HG02885 (cell line): ENCODE measurements at regions not wholly inside any gene's neighbourhood (a gene's known extent, or its start where the extent isn't known, plus 50 kb on each side); places are given as distances from the start of the nearest gene placed in this dataset.

Experiments used
- ATAC-seq: cut with Tn5 transposase; IDR thresholded peaks from one replicate; pipeline ENCODE4 v1.9.1; 2021; ENCODE audit warnings: mild to moderate bottlenecking; ENCODE audit not compliant: unreplicated experiment, poor library complexity

DNA sequence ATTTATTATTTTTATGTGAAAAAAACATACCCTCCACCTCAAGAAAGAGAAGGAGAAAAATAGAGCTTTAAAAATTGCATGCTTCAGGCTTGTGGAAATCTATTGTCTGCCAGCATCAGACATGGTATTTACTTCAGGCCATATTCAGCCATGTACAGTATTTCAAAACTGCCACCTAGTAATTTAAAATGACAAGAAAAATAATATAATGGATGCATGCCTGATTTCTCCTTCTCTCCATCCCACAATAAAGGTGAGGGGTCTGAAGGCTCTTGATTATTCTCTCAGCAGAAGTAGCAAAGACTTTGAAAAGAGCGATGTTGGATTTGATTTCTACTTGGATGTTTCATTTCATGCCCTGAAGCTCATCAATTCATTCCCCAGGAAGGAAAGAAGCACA lies 250.7 kb downstream of the TBC1D4 start:
- ATAC-seq: no peak

DNA sequence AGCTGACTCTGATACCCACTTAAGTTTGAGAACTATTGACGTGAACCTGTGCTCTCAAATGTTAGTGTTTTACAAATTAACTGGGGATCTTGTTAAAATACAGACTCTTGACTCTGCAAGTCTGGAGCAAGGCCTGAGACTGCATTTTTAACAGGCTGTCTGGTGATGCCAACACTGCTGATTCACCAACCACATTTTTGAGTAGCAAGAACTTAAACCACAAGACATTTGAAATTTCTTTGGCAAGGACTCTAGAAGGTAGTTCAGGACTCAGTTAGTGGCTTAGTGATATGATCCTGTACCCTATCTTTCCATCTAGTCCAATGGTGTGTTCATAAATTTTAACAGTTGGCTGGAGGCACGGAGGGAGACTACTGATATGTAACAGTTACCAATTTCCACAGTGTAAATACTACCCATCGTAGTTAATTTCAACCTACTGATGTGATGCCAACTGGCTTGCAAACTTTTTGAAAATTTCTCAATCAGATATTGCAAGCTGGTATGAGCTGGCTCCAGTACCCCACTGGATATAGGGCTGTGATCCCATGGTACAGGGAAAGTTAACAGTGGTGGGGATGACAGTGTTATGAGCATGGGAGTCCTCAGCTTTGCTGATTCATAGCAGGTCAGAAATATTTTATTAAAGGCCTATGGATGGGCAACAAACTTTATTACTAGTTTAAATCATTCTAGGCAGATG lies 255.1 kb downstream of the TBC1D4 start:
- no peak for ATAC-seq

DNA sequence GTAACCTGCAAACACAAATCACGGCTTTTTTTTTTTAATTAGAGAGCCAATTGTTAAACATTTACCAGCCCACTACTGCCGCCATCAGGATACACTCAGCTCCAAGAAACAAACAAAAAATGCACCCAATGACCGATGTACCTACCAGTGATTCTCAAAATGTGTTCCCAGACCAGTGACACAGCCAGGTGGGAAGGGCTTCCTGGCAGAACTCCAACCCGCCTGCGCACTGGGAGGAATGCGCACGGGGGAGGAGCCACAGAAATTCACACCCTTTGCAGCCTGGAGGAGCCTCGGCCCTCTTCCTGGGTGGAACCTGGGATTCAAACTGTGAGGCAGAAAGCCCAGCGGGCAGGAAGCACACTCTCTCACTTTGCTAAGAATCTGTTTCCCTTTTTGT lies 255.9 kb downstream of the TBC1D4 start:
- ATAC-seq: no peak

DNA sequence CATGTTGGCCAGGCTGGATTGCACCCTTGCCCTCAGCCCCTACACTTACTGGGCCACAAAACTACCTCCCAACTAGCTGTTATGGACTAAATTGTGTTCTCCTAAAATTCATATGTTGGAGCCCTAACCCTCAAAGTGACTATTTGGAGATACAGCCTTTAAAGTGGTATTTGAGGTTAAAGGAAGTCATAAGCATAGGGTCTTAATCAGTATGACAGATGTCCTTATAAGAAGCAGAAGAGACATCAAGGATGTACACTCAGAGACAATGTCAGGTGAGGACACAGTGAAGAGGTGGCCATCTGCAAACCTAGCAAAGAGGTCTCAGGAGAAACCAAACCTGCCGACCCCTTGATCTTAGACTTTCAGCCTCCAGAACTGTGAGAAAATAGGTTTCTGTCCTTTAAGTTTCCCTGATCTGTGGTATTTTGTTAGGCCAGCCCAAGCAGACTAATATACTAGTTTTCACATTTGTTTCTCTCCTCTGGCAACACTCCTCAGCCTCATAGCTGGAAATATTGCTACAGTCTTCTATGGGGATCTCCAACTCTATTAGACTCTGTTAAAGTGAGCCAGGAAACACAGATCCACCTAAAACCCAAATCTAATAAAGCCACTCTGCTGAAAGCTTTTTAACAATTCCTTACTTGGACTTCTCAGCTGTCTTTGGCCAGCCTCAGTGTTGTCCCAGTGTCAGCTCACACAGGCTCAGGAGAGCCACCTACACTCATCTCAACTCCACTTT lies 256.5 kb downstream of the TBC1D4 start:
- ATAC-seq: no peak

DNA sequence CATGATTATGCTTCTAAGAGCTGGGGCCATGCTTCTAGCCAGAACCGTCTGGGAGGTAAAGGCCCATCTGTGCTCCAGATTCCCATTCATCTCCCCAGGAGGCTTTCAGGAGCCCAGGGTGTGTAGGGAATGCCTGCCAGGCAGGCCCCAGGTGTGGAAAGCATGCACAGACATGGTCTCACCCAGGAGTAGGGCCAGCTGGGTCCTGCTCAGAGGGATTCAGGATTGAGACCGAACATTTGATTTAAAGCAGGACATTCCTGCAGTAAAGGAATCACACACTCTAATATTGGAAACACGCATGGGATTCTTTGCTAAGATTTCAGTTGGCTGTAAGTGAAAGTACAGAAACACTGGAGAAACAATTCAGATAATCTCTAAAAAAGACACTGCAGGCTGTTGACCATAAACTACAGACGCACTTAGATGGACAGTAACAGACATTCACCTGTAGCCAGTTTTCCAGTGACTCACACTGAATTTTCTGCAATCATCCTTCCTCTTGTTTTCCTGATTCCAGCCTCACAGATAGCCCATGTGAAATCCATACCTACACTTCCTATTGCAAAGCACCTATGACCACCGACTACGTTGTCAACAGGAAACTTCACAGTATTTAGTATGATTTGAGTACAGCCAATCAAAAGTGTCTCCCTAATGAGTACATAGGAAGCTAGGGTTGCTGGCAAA lies 257.8 kb downstream of the TBC1D4 start:
- ATAC-seq: no peak

DNA sequence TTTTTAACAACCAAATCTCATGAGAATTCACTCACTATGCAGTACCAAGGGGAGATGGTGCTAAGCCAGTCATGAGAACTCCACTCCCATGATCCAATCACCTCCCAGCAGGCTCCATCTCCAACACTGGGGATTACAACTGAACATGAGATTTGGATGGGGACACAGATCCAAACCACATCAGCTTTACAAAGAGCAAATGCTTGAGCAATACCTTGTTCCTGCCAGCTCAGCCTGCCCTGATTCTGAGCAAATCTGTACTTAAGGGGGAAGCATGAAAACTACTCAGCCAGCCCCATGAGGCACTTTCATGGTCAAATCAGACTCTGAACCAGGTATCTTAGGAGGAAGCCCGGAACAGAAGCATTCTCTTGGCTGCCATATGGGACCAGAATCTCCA lies 259.9 kb downstream of the TBC1D4 start:
- ATAC-seq: no peak

DNA sequence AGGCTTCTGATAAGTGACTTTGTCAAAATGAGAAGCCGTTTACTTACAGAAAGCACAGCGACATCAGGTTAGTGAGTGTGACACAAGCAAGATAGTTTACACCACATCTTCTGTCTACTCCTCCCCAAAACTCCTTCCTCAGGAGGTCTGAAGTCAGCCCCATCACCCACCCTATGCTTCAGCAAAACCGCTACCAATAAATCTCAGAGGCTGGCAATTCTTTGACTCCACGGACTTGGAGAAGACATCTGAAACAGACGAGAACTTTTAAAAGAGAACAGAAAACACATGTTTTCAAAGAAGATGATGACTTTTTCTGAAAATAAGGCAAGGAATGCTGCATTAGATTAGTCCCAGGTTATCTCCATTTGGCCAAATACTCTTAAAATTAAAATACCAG lies 261.1 kb downstream of the TBC1D4 start:
- no peak for ATAC-seq

DNA sequence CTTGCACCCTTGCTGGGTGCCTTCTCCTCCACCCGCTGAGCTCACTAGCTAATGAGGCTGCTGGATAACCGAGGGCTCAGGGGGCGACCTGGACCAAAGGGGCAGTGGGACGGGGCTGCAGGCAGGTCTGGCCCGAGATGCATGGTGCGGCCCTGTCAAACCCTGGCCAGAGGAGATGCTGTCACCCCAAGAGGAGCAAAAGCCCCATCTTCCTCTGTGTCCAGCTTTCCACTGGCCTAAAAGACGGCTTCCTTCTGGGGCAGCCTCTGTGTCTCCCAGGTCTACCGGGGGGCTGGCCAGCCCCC lies 261.8 kb downstream of the TBC1D4 start:
- no peak for ATAC-seq

DNA sequence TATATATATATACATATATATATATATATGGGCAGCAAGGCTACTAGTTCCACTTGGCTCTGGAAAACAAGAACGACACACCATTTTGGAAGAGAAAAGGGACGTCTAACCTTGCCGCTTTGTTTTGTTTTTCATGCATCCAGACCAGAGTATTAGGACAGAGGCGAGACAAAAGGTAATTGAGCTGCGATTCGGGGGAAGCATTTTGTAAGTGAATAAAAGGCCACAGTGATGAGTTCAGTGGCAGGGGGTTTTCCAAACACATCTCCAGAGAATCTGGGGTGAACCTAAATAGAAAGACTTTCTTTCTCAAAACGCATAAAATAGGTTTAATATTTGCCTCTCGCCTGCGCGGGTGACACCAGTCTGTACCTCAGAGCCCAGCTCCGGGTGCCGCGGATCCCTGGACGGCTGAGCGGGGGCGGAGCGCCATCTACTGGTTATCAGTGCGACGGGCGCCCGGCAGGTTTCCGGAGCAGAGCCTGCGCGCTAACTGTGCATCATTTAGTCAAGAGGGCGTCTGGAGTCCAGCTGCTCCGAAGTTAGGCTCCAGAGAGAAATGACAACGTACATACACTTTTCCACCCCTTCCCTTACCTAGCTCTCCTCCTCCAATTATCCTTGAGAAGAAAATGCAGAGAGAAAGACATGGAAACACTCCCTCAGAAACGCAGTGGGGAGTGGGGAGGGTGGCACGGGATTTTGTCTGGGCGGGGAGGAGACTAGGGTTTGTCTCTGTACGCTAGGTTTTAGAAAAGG lies 262.3 kb downstream of the TBC1D4 start:
- peak; percentile 96 for ATAC-seq

DNA sequence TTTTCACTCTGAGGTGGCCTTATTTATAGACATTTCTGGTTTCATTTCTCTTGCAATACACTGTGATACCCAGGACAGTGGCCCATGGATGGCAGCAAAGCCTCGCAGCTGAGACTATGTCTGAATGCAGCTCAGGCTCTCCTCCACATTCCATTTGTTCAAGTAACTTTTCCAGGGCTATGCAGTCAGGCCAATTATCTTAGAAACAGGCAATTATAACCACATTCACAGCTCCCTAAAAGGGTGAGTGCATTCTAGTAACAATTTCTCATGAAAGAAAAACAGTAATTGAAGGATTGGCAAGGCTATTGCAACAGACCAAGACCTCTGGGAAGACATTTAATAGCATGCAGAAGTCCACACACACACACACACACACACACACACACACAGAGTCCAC lies 264.0 kb downstream of the TBC1D4 start:
- ATAC-seq: no peak

DNA sequence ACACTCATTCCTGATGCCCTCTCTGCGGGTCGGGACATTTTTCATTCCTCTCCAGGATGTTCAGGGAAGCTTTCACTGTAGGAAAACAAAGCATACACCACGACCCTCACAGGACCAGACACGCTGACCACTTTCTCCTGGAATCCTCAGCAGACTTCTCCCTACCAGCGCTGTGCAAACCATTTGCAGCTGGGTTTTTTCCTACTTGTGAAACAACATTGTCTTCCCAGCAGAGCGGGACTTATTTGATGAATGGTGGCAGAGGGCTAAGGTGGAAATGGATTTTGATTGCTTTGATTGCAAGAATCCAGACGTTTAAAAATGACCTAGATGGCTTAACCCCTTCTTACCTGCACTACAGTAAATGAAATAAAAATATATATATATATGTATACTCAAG lies 265.9 kb downstream of the TBC1D4 start:
- no peak for ATAC-seq

DNA sequence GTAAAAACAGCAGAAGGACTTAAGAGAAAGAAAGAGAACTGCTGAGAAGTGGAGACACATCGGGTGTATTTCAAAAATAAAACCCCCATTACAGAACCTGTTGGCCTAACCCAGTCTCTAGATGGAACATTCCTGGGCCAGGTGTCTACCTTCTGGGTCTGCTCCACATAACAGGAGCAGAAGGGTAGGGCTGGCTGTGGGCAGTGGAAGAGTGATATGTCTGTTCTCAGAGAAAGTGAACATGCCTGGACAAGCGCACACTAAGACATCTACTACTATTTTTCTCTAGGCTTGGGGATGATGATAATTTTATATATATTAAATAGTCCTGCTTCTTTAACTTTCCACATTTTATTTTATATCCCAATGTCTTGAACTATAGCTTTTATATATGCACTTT lies 267.1 kb downstream of the TBC1D4 start:
- ATAC-seq: no peak

DNA sequence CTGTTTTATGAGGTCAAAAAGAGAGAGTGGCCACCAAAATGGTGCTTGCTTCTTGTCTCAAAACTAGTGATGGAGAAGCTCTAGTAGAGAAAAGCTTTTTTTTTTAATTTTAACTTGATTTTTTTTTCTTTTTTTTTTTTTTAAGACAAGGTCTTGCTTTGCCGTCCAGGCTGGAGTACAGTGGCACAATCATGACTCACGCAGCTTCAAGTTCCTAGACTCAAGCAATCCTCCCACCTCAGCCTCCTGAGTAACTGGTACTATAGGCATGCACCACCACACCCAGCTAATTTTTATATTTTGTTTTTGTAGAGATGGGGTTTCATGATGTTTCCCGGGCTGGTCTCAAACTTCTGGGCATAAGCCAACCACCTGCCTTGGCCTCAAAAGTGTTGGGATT lies 279.0 kb downstream of the TBC1D4 start:
- no peak for ATAC-seq

DNA sequence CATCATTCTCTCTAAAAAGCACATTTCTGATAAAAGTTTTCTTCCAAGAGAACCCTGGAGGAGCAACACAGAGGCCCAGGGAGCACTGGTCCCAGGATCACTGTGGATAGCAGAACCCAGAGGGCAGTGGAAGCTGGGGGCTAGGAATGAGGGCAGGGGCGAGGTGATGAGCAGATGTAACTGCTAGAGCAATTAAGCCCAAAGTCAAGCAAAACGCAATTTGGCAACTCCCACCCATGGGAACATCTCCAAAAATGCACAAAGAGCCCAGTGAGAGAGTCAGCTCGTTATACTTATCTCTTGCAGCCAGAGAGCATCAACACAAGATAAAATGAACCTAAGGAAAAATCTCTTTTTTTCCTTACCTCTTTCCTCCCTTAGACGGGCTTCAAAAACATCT lies 284.2 kb downstream of the TBC1D4 start:
- no peak for ATAC-seq

DNA sequence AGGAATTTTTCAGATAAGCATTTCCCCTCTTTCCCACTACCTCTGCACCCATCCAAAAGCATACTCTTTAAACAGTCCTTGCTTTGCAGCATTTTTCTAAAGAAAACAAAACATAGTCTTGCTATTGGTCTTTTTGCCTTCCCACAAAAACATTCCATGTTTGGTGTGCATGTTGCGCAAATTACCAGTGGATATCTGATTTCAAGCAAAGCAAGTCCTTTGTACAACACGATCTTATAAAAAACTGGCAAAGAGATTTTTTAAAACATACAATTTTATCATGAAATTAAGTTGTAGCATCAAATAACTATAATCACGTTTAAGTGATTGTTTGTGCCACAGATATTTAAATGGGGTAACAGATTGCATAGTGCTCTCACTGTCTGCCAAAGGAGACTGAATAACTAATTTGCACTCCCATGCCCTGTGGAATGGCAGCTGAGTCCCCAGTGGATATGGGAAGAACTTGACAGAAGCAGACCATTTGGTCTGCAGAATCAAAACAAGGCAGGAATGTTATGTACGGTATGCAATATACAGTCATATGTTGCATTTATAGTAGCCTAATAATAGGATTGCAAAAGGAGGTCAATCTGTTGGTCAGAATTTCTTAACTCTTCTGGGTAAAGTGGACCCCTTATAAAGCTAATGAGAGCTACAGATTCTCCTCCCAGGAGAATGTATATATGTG lies 285.7 kb downstream of the TBC1D4 start:
- ATAC-seq: no peak

DNA sequence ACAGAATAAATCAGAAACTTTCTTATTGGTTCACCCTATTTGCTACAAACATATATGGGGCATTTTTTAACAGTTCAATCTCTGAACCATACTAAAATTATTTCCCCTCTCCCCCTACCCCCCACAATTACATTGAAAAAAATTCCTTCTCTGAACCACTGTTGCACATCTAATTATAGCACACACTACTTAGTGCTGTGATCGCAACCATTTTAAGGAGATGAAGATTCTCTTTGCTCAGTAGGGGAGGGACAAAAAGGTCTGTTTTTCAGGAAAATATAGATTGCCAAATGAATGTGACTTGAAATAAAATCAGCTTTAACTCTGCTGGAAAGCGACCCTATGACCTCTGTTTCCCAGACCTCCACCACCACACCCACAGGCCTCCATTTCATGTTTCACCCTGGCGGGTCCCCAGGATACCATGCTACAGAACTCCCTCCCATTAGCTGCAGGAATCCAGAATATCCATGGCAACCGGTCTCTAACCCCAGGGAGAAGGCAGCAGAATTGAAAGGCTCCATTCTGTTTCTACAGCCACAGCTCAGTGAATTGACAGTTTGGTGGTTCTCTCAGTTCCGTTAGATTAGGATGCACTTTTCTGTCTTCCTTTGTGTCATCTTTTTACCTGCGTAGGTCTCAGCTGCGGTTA lies 286.3 kb downstream of the TBC1D4 start:
- no peak for ATAC-seq

DNA sequence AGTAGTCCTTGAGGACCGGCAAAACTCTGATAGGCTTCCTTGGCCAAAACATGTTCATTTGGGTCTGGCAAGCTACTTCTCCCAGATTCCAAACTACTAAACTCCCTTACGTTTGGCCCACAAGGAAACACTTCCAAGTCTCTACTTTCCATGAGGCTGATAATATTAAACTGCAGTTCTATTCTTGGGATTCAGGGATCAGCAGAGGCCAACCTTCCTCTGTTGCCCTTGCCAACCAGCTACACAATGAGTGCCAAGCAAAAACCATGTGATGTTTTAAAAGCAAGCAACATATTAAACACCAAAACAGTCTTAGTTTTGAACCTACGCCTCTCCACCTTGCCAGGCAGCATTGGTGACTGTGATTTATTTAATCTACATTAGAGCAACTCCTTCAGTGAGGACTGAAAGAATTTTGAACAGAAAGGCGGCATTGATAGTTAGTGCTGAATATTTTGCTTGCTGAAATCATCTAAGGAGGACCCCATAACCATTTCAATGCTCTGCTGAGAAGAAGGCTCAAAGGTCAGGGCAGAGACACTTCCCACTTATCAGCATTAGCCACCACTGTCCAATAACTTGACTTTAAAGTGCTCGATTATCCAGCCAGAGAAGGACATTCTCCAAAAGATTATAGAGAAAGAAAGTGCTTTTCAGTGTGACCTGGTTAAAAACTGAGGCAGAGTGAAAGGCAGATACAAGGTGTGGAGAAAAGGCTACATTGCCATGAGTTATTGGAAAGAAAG lies 287.1 kb downstream of the TBC1D4 start:
- ATAC-seq: no peak

DNA sequence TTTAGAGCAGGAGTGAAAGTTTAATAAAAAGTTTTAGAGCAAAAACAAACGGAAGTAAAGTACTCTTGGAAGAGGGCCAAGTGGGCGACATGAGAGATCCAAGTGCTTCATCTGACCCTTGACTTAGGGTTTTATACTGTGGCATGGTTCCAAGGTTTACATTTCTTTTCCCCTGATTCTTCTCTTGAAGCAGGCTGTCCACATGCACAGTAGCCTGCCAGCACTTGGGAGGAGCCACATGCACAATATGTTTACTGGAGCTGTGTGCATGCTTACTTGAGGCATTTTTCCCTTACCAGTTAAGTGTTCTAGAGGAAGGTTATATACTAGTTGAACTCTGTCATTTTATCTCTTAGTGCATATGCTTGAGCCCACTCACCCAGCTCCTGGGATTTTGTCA lies 295.6 kb downstream of the TBC1D4 start:
- ATAC-seq: no peak

DNA sequence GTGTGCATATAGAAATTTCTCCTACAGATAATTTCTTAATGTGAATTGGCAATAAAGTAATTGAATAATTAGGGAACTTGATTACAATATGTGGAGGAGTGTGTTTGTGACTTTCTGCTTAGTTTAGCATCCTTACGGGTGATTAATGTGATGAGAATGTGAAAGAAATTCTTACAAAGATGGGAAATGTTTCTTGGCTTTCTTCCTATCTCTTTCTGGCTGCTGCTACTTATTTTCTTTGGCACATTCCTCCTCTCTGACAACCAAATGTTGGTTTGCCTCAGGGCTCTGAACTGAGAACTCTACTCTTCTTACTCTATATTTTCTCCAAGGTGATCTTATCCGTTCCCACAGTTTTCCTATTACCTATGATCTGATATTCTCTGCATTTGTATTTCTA lies 300.1 kb downstream of the TBC1D4 start:
- no peak for ATAC-seq
